Heart left ventricle (tissue), 13 donors: ENCODE measurements at regions not wholly inside any gene's neighbourhood (a gene's known extent, or its start where the extent isn't known, plus 50 kb on each side); places are given as distances from the start of the nearest gene placed in this dataset.

Experiments used
- POLR2A ChIP-seq, 2 donors: fragments of 450-650 bp; IDR thresholded peaks; one replicate each; pipeline ENCODE4 v1.6.1; 2017; ENCODE audit warnings: antibody characterized with exemption in 2 of 2, mild to moderate bottlenecking in 2 of 2, moderate library complexity in 2 of 2
- TF ChIP-seq, protein P1 (sequence below), 12 donors: fragments of 200-600 bp; sonication (generic) in 4 of 12; IDR thresholded peaks; one replicate each; pipeline versions ENCODE4 v1.5.0 to v1.8.0; 2018 to 2022; ENCODE audit warnings: antibody characterized with exemption in 12 of 12, mild to moderate bottlenecking in 5 of 12
- donor health status: ischemic (EF 13 %, LVEDD 7.1; RV severe dilation, severe dysfunction).
- donor health status: DM: no; HTN: yes; CAD: no.
- donor health status: DM: no; HTN: no; CAD: no.
- donor health status: ischemic (EF 25% LVEDD 6.9; RV normal size, moderate dysfunction).
- donor health status: ischemic (EF 25% LVEDD 5.7; RV mildly dilated, moderate dysfunction).
- donor health status: ischemic (EF 35%, LVEDD 5.7; RV mildly dilated, moderate dysfunction).
- donor health status: nonischemic (EF 11% LVEDD 7.7; RV severe dilation, severe dysfunction).
- donor health status: DM: yes; HTN: yes; CAD: no.
- donor health status: PGD.
- donor health status: ischemic (EF 29% LVEDD 5.4; RV normal size, mild dysfunction).
- donor health status: nonischemic (EF 23%, LVEDD 6.1; RV moderate dilation, normal function).

DNA sequence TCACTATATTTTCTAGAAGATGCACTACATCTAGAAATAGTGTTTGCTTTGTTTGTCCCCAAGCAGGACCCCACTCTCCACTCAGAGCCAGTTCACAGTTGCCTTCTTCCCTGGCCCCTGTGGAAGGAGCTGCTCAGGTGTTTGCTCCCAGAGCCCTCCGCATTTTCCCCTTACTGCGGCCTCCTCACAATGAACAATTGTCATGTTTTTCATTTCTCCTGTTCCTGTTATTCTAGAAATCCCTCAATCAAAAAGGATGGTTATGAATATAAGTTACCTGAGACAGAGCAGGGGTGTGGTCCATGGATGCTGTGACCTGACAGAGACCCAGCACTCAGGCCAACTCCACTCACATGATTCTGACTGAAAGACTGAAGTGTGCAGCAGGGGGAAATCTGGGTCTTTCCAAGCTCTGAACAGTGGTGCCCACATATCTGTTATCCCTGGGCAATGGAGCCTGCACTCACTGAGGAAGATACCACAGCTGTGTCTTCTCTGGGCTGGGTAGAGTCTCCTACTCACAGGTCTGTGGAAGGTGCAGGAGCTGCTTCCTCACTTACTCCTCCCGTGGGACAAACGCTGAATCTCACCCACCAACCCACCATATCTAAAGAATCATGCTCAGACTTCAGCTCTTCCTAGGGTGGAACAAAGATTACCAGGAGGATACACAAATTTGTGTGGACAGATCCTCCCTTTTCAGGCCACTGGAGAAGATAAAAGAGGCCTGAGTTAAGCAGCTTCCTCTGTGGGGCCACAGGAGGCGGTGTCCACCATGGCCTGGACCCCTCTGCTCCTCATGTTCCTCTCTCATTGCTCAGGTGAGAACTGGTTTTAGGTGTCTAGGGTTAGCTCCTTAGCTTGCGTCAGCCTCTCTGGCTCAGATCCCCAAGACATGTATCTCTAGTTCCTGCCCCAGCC is 87.1 kb upstream of the TOP3B start:
- no peak for TF ChIP-seq POLR2A (IDR thresholded peaks at IDR 0.05)
- TF ChIP-seq, protein P1, sequence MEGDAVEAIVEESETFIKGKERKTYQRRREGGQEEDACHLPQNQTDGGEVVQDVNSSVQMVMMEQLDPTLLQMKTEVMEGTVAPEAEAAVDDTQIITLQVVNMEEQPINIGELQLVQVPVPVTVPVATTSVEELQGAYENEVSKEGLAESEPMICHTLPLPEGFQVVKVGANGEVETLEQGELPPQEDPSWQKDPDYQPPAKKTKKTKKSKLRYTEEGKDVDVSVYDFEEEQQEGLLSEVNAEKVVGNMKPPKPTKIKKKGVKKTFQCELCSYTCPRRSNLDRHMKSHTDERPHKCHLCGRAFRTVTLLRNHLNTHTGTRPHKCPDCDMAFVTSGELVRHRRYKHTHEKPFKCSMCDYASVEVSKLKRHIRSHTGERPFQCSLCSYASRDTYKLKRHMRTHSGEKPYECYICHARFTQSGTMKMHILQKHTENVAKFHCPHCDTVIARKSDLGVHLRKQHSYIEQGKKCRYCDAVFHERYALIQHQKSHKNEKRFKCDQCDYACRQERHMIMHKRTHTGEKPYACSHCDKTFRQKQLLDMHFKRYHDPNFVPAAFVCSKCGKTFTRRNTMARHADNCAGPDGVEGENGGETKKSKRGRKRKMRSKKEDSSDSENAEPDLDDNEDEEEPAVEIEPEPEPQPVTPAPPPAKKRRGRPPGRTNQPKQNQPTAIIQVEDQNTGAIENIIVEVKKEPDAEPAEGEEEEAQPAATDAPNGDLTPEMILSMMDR (IDR thresholded peaks at IDR 0.05): no peak
